Smooth muscle cell (in vitro differentiated cells): ENCODE measurements at regions not wholly inside any gene's neighbourhood (a gene's known extent, or its start where the extent isn't known, plus 50 kb on each side); places are given as distances from the start of the nearest gene placed in this dataset.

Experiments used
- DNase-seq: peaks from one replicate; lab custom pipeline; 2025; ENCODE audit not compliant: unreplicated experiment; lab: John Stamatoyannopoulos, UW
- H2AFZ ChIP-seq: fragments of 200-600 bp; sonication (generic); 2 replicates; pipeline ENCODE4 v1.6.0; 2016; ENCODE audit warnings: antibody characterized with exemption, low read depth, mild to moderate bottlenecking
- H3F3A ChIP-seq: fragments of 200-600 bp; sonication (generic); 2 replicates; pipeline ENCODE4 v1.6.0; 2017; ENCODE audit warnings: antibody characterized with exemption, low read depth
- H3K27ac ChIP-seq: fragments of 200-600 bp; sonication (generic); 2 replicates; pipeline ENCODE4 v1.5.1; 2016; ENCODE audit warnings: low read depth, mild to moderate bottlenecking
- H3K27me3 ChIP-seq: fragments of 200-600 bp; sonication (generic); 2 replicates; pipeline ENCODE4 v1.6.1; 2016; ENCODE audit warnings: low read depth, mild to moderate bottlenecking
- H3K36me3 ChIP-seq: fragments of 200-600 bp; sonication (generic); 2 replicates; pipeline ENCODE4 v1.5.1; 2016; ENCODE audit warnings: low read depth
- H3K4me1 ChIP-seq: fragments of 200-600 bp; sonication (generic); 2 replicates; pipeline ENCODE4 v1.5.1; 2016; ENCODE audit warnings: low read depth
- H3K4me2 ChIP-seq: fragments of 200-600 bp; sonication (generic); 2 replicates; pipeline ENCODE4 v1.6.0; 2016; ENCODE audit warnings: mild to moderate bottlenecking
- H3K4me3 ChIP-seq: fragments of 200-600 bp; sonication (generic); 2 replicates; pipeline ENCODE4 v1.5.1; 2016; ENCODE audit warnings: mild to moderate bottlenecking
- H3K79me2 ChIP-seq: fragments of 200-600 bp; sonication (generic); 2 replicates; pipeline ENCODE4 v1.6.0; 2016; ENCODE audit warnings: low read depth, mild to moderate bottlenecking
- H3K9ac ChIP-seq: fragments of 200-600 bp; sonication (generic); 2 replicates; pipeline ENCODE4 v1.6.0; 2016; ENCODE audit warnings: low read depth
- H3K9me3 ChIP-seq: fragments of 200-600 bp; sonication (generic); replicated peaks from 2 replicates; pipeline ENCODE4 v1.5.1; 2016; ENCODE audit warnings: low read depth
- H4K20me1 ChIP-seq: fragments of 200-600 bp; sonication (generic); 2 replicates; pipeline ENCODE4 v1.6.0; 2016; ENCODE audit warnings: low read depth
- CTCF ChIP-seq: fragments of 200-600 bp; sonication (generic); IDR thresholded peaks from 2 replicates; pipeline ENCODE4 v1.5.1; 2017; ENCODE audit warnings: borderline replicate concordance, mild to moderate bottlenecking, antibody characterized with exemption; ENCODE audit not compliant: insufficient read depth, poor library complexity, severe bottlenecking
- WGBS: methylation state at CpG from one replicate; pipeline ENCODE4 v1.1.7; 2016; ENCODE audit warnings: low lambda C conversion rate; 5-methylcytosine and 5-hydroxymethylcytosine counted together

GRCh38 chr20:11546939-11547338, 370.8 kb upstream of the BTBD3 start:
- Histone ChIP-seq H3F3A (no peaks in the 10 kb centered on the region), H2AFZ (no peak overlapping the region), H3K36me3 (no peaks in the 10 kb centered on the region), H3K4me2 (no peak overlapping the region), H3K9ac (no peak overlapping the region), H3K9me3 (no peaks in the 10 kb centered on the region), H4K20me1 (no peaks in the 10 kb centered on the region), H3K27me3 (no peaks in the 10 kb centered on the region), H3K4me3 (no peak overlapping the region), H3K79me2 (no peaks in the 10 kb centered on the region), H3K27ac (no peak overlapping the region), H3K4me1 (peaks cover 8% of the 10 kb centered on the region)
- TF ChIP-seq CTCF, result no peak
- WGBS, result 87% methylated on average over 7 of the region's 7 CpGs
- DNase-seq, result no peak

GRCh38 chr20:11549172-11550103, 368.3 kb upstream of the BTBD3 start:
- H3K9me3 ChIP-seq, result no peaks in the 10 kb centered on the region
- 84% methylated on average over 6 of the region's 6 CpGs for WGBS
- no peak for DNase-seq
- no peak overlapping the region for H3K4me2 ChIP-seq
- H3K4me1 ChIP-seq, result no peaks in the 10 kb centered on the region
- H3K79me2 ChIP-seq, result no peaks in the 10 kb centered on the region
- H2AFZ ChIP-seq, result no peak overlapping the region
- H3K36me3 ChIP-seq, result no peaks in the 10 kb centered on the region
- no peak overlapping the region for H3K27ac ChIP-seq
- no peak for TF ChIP-seq CTCF
- no peaks in the 10 kb centered on the region for H3K27me3 ChIP-seq
- no peak overlapping the region for H3K9ac ChIP-seq
- H3F3A ChIP-seq, result no peaks in the 10 kb centered on the region
- H4K20me1 ChIP-seq, result no peaks in the 10 kb centered on the region
- no peak overlapping the region for H3K4me3 ChIP-seq

GRCh38 chr20:11550657-11551338, 366.9 kb upstream of the BTBD3 start:
- Histone ChIP-seq H2AFZ (no peak overlapping the region), H3K9ac (no peak overlapping the region), H3K4me3 (no peak overlapping the region), H3K36me3 (no peaks in the 10 kb centered on the region), H4K20me1 (no peaks in the 10 kb centered on the region), H3F3A (no peaks in the 10 kb centered on the region), H3K9me3 (no peaks in the 10 kb centered on the region), H3K27ac (no peak overlapping the region), H3K79me2 (no peaks in the 10 kb centered on the region), H3K4me2 (no peak overlapping the region), H3K4me1 (no peaks in the 10 kb centered on the region), H3K27me3 (no peaks in the 10 kb centered on the region)
- TF ChIP-seq CTCF, result no peak
- 91% methylated on average over 8 of the region's 8 CpGs for WGBS
- DNase-seq, result no peak
